ENCODE measurements at regions not wholly inside any gene's neighbourhood (a gene's known extent, or its start where the extent isn't known, plus 50 kb on each side); places are given as distances from the start of the nearest gene placed in this dataset.

DNA sequence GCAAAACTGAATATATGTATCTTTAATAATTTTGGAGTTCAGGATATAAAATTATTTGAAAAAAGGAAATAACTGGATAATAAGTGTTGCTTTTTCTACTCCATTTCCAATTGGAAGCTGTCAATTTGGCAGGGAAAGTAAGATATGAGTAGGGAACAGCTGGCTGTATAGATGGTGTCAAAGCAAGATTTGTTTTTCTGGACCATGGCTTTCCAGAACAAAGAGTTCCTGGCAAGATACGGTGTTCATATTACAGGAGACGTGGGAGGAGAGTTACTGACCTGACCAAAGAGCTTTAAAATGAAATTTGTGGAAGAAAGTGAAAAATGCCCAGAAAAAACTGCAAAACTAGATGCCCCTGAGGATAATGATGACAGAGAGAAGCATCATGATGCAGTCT lies 442.7 kb upstream of the KIRREL3 start:
- Histone ChIP-seq H3K36me3 (no peaks in the 10 kb centered on the region), H3K4me1 (no peaks in the 10 kb centered on the region), H3K9me3 (no peaks in the 10 kb centered on the region), H3K27me3 (peaks cover 0 to 3% (median 0%) of the 10 kb centered on the region in 4 donors), H3K4me3 (no peak overlapping the region), H3K27ac (no peak overlapping the region)
- FAIRE-seq = no peak
- no peak for DNase-seq
- WGBS, 2 donors = 45 to 69% methylated on average over 2 of the region's 2 CpGs
- ATAC-seq = no peak
- TF ChIP-seq, protein P1, sequence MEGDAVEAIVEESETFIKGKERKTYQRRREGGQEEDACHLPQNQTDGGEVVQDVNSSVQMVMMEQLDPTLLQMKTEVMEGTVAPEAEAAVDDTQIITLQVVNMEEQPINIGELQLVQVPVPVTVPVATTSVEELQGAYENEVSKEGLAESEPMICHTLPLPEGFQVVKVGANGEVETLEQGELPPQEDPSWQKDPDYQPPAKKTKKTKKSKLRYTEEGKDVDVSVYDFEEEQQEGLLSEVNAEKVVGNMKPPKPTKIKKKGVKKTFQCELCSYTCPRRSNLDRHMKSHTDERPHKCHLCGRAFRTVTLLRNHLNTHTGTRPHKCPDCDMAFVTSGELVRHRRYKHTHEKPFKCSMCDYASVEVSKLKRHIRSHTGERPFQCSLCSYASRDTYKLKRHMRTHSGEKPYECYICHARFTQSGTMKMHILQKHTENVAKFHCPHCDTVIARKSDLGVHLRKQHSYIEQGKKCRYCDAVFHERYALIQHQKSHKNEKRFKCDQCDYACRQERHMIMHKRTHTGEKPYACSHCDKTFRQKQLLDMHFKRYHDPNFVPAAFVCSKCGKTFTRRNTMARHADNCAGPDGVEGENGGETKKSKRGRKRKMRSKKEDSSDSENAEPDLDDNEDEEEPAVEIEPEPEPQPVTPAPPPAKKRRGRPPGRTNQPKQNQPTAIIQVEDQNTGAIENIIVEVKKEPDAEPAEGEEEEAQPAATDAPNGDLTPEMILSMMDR (IDR thresholded peaks at IDR 0.05) = no peak
- intact Hi-C loops (cut with DNase I) = no loop called here

DNA sequence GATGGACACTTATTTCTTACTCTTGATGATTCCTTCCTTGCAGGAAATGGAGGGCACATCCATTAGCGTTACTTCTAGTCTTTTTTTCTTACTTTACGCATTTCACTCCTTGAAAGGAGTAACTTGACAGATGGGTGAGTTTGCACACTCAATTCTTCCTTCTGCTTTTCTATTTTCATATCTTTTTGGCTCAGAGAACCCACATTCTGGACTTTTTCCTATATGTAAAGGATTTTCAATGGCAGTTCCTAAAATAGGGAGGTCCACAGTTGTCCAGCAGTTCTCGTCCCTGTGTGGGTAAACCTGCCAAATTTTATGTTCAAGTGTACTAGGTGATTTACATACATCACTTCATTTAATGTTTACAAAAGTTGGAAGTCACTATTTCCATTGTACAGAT lies 440.0 kb upstream of the KIRREL3 start:
- Histone ChIP-seq H3K36me3 (no peaks in the 10 kb centered on the region), H3K9me3 (no peaks in the 10 kb centered on the region), H3K27ac (no peak overlapping the region), H3K27me3 (peaks cover 0 to 3% (median 0%) of the 10 kb centered on the region in 4 donors), H3K4me1 (no peaks in the 10 kb centered on the region), H3K4me3 (no peak overlapping the region)
- no peak for DNase-seq
- TF ChIP-seq, protein P1 (IDR thresholded peaks at IDR 0.05) = no peak
- 60 to 78% methylated on average over 3 of the region's 3 CpGs for WGBS, 2 donors
- intact Hi-C loops (cut with DNase I) = no loop called here
- no peak for FAIRE-seq
- ATAC-seq = no peak

DNA sequence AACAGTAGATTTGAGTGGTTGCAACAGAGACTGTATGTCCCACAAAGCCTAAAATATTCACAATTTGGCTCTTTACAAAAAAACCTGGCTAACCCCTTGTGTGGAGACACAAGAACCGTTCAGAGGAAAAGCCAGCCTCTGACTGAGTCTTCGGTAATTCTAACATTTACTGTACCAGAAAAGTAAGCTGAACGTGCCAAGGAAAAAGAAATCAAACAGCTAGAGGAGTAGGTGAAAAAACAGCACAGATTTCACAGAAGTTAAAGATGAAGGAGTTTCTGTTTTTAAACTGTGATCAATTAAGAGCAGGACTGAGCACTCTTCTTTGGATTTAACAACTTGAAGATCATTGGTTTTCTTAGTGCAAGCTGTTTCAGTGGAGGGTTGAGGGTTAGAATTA lies 424.7 kb upstream of the KIRREL3 start:
- Histone ChIP-seq H3K27ac (no peak overlapping the region), H3K4me3 (no peak overlapping the region), H3K36me3 (no peaks in the 10 kb centered on the region), H3K4me1 (no peaks in the 10 kb centered on the region), H3K27me3 (no peaks in the 10 kb centered on the region), H3K9me3 (no peaks in the 10 kb centered on the region)
- intact Hi-C loops (cut with DNase I) = no loop called here
- TF ChIP-seq, protein P1 (IDR thresholded peaks at IDR 0.05) = no peak
- 61 to 72% methylated on average over 3 of the region's 3 CpGs for WGBS, 2 donors
- no peak for FAIRE-seq
- DNase-seq = no peak
- no peak for ATAC-seq

DNA sequence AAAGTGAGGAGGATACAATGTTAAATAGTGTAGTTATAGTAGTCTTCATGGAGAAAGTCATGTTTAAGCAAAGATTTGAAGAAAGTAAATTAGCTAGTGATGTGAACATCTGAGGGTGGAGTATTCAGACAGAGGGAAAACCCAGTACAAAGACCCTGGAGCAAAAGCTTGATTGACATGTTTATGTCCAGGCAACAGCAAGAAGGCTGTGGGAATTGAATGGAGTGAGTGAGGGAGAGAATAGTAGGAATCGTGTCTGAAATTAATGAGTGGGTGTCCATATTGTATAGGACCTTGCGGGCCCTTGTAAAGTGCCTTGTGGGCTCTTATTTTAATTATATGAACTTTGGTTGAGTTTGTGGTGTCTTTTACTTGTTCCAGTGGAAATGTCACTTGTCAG lies 424.1 kb upstream of the KIRREL3 start:
- WGBS, 2 donors = 76 to 84% methylated on average over 2 of the region's 2 CpGs
- Histone ChIP-seq H3K4me1 (no peaks in the 10 kb centered on the region), H3K27ac (no peak overlapping the region), H3K9me3 (no peaks in the 10 kb centered on the region), H3K36me3 (no peaks in the 10 kb centered on the region), H3K27me3 (no peaks in the 10 kb centered on the region), H3K4me3 (no peak overlapping the region)
- TF ChIP-seq, protein P1 (IDR thresholded peaks at IDR 0.05) = no peak
- no peak for ATAC-seq
- intact Hi-C loops (cut with DNase I) = no loop called here
- FAIRE-seq = no peak
- no peak for DNase-seq

DNA sequence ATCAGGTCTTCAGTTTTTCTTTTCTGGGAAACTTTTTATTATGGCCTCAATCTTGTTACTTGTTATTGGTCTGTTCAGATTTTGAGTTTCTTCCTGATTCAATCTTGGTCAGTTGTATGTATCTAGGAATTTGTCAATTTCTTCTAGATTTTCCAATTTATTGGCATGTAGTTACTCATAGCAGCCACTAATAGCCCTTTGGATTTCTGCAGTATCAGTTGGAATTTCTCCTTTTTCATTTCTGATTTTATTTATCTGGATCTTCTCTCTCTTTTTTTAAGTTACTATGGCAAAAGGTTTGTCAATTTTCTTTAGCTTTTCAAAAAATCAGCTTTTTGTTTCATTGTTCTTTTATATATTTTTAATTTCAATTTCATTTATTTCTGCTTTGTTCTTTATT lies 419.6 kb upstream of the KIRREL3 start:
- DNase-seq = no peak
- no peaks in the 10 kb centered on the region for H3K9me3 ChIP-seq
- H3K27ac ChIP-seq = no peak overlapping the region
- TF ChIP-seq, protein P1 (IDR thresholded peaks at IDR 0.05) = no peak
- no peak for FAIRE-seq
- intact Hi-C loops (cut with DNase I) = no loop called here
- no peaks in the 10 kb centered on the region for H3K36me3 ChIP-seq
- no peaks in the 10 kb centered on the region for H3K27me3 ChIP-seq
- H3K4me3 ChIP-seq = no peak overlapping the region
- no peak for ATAC-seq
- no peaks in the 10 kb centered on the region for H3K4me1 ChIP-seq

Data from pancreas (tissue), 10 donors.